HepG2 (cell line): ENCODE measurements at regions not wholly inside any gene's neighbourhood (a gene's known extent, or its start where the extent isn't known, plus 50 kb on each side); places are given as distances from the start of the nearest gene placed in this dataset.

Experiments used
- ATAC-seq: fragments of 200-7000 bp; cut with Tn5 transposase; 3 replicates; pipeline ENCODE4 v1.9.1; 2020; ENCODE audit warnings: mild to moderate bottlenecking, moderate library complexity
- BruUV-seq: library from RNA; stranded (reverse); fragments of 400-500 nt; replicated peaks from 2 replicates; lab custom pipeline; 2021; lab: Mats Ljungman, UMichigan
- CTCF ChIA-PET: fragments of 300-600 bp; formaldehyde crosslinking; extraction: SDS; loops from one replicate; lab custom pipeline; 2021; ENCODE audit warnings: low total read pairs, inconsistent platforms, low intra/inter-chr PET ratio; lab: Yijun Ruan, JAX
- POLR2A ChIA-PET: fragments of 350-600 bp; sonication (Branson Sonifier 250); formaldehyde crosslinking; loops from one replicate; lab custom pipeline; 2020; ENCODE audit warnings: antibody characterized with exemption, inconsistent platforms; lab: Yijun Ruan, JAX
- DNase-seq: peaks from one replicate; pipeline ENCODE4 v3.0.0-alpha.2; 2015; ENCODE audit warnings: low spot score
- FAIRE-seq: peaks from 3 replicates; lab custom pipeline; 2011; peaks lifted over from hg19 to GRCh38; lab: Jason Lieb, UNC
- H2AFZ ChIP-seq: one replicate; pipeline ENCODE4 v1.6.1; 2011; ENCODE audit warnings: low read length, inconsistent platforms
- H3K27ac ChIP-seq: fragments of 300-600 bp; 3 replicates; pipeline ENCODE4 v1.8.0; 2011; ENCODE audit warnings: mixed run types, mild to moderate bottlenecking, mixed read lengths, low read length, inconsistent platforms; ENCODE audit not compliant: insufficient read depth; ENCODE audit errors: extremely low read length
- H3K27me3 ChIP-seq, 2 experiments: fragments of 200-600 bp in 1 of 2; 2 replicates in 1 of 2; 3 replicates in 1 of 2; pipeline versions ENCODE4 v1.6.0 to v1.8.0; 2011; ENCODE audit warnings: low read length in 2 of 2, mild to moderate bottlenecking in 2 of 2, moderate library complexity in 2 of 2, inconsistent platforms in 1 of 2; ENCODE audit not compliant: insufficient read depth in 2 of 2, control insufficient read depth in 1 of 2
- H3K36me3 ChIP-seq, 2 experiments: fragments of 200-600 bp in 1 of 2; replicated peaks in 1 of 2; 2 replicates in 1 of 2; 3 replicates in 1 of 2; pipeline versions ENCODE4 v1.5.1 to v1.8.0; 2011; ENCODE audit warnings: low read length in 2 of 2, inconsistent platforms in 1 of 2; ENCODE audit not compliant: insufficient read depth in 2 of 2, control insufficient read depth in 1 of 2
- H3K4me1 ChIP-seq: 2 replicates; pipeline ENCODE4 v1.5.1; 2012; ENCODE audit warnings: low read length, inconsistent platforms; ENCODE audit not compliant: insufficient read depth
- H3K4me2 ChIP-seq: 2 replicates; pipeline ENCODE4 v1.6.0; 2011; ENCODE audit warnings: low read depth, low read length, inconsistent platforms
- H3K4me3 ChIP-seq, 3 experiments: fragments of 200-600 bp in 1 of 3; sonication (generic), shearing (Covaris generic) in 1 of 3; replicated peaks in 1 of 3; 2 replicates each; pipeline ENCODE4 v1.5.1; 2011 to 2016; ENCODE audit warnings: low read length in 3 of 3, inconsistent platforms in 2 of 3, low read depth in 2 of 3, mild to moderate bottlenecking in 2 of 3, control low read depth in 1 of 3, mixed read lengths in 1 of 3; ENCODE audit not compliant: insufficient read depth in 1 of 3
- H3K79me2 ChIP-seq: one replicate; pipeline ENCODE4 v1.6.1; 2011; ENCODE audit warnings: low read length, inconsistent platforms; ENCODE audit not compliant: insufficient read depth
- H3K9ac ChIP-seq: 2 replicates; pipeline ENCODE4 v1.6.0; 2011; ENCODE audit warnings: mild to moderate bottlenecking, low read depth, low read length, inconsistent platforms; ENCODE audit not compliant: insufficient read depth
- H3K9me3 ChIP-seq: 2 replicates; pipeline ENCODE4 v1.5.1; 2012; ENCODE audit warnings: mild to moderate bottlenecking, low read length
- H4K20me1 ChIP-seq: 2 replicates; pipeline ENCODE4 v1.6.0; 2011; ENCODE audit warnings: inconsistent platforms, mild to moderate bottlenecking, low read length, moderate library complexity; ENCODE audit not compliant: insufficient read depth
- FOXA3 ChIP-seq: IDR thresholded peaks from 2 replicates; pipeline ENCODE4 v1.6.1; 2016; ENCODE audit warnings: missing genetic modification reagents, missing compliant biosample characterization
- HINFP ChIP-seq: sonication (generic); formaldehyde crosslinking; IDR thresholded peaks from 2 replicates; pipeline ENCODE4 v1.4.0; 2020; ENCODE audit warnings: low read depth, mild to moderate bottlenecking, missing genetic modification reagents
- IKZF4 ChIP-seq: sonication (generic); formaldehyde crosslinking; IDR thresholded peaks from 2 replicates; pipeline ENCODE4 v1.5.1; 2020; ENCODE audit warnings: borderline replicate concordance, mild to moderate bottlenecking, low read depth, missing genetic modification reagents; ENCODE audit errors: not compliant biosample characterization
- JARID2 ChIP-seq: sonication (generic); formaldehyde crosslinking; IDR thresholded peaks from 2 replicates; pipeline ENCODE4 v1.8.1; 2023; ENCODE audit warnings: missing genetic modification reagents, inconsistent platforms; ENCODE audit not compliant: insufficient replicate concordance
- NCOA2 ChIP-seq: sonication (generic); formaldehyde crosslinking; IDR thresholded peaks from 2 replicates; pipeline ENCODE4 v1.8.0; 2022; ENCODE audit warnings: inconsistent platforms
- NCOA5 ChIP-seq: sonication (generic); formaldehyde crosslinking; IDR thresholded peaks from 2 replicates; pipeline ENCODE4 v1.4.0; 2020; ENCODE audit warnings: missing genetic modification reagents
- NRL ChIP-seq: sonication (generic); formaldehyde crosslinking; IDR thresholded peaks from 2 replicates; pipeline ENCODE4 v1.5.0; 2020; ENCODE audit warnings: missing genetic modification reagents, mild to moderate bottlenecking, moderate library complexity, borderline replicate concordance
- RFX1 ChIP-seq: fragments of 450-650 bp; IDR thresholded peaks from 2 replicates; pipeline ENCODE4 v1.6.1; 2017
- SOX5 ChIP-seq: IDR thresholded peaks from 2 replicates; pipeline ENCODE4 v1.6.1; 2016; ENCODE audit warnings: borderline replicate concordance
- TFAP4 ChIP-seq: sonication (generic); IDR thresholded peaks from 2 replicates; pipeline ENCODE4 v1.6.1; 2016; ENCODE audit warnings: low read depth, borderline replicate concordance
- ZBTB49 ChIP-seq: sonication (generic); formaldehyde crosslinking; IDR thresholded peaks from 2 replicates; pipeline ENCODE4 v1.4.0; 2020; ENCODE audit warnings: missing genetic modification reagents, borderline replicate concordance
- ZNF232 ChIP-seq: sonication (generic); formaldehyde crosslinking; IDR thresholded peaks from 2 replicates; pipeline ENCODE4 v1.4.0; 2020; ENCODE audit warnings: missing genetic modification reagents, borderline replicate concordance
- ZNF335 ChIP-seq: sonication (generic); formaldehyde crosslinking; IDR thresholded peaks from 2 replicates; pipeline ENCODE4 v1.4.0; 2020; ENCODE audit warnings: missing genetic modification reagents
- ZNF432 ChIP-seq: sonication (generic); formaldehyde crosslinking; IDR thresholded peaks from 2 replicates; pipeline ENCODE4 v1.5.0; 2020; ENCODE audit warnings: missing genetic modification reagents, mild to moderate bottlenecking, borderline replicate concordance
- ZNF619 ChIP-seq: sonication (generic); formaldehyde crosslinking; IDR thresholded peaks from 2 replicates; pipeline ENCODE4 v1.4.0; 2020; ENCODE audit warnings: mild to moderate bottlenecking, missing genetic modification reagents
- ZNF790 ChIP-seq: sonication (generic); formaldehyde crosslinking; IDR thresholded peaks from 2 replicates; pipeline ENCODE4 v1.8.0; 2022; ENCODE audit warnings: missing genetic modification reagents, mild to moderate bottlenecking, borderline replicate concordance
- WGBS: methylation state at CpG from one replicate; pipeline ENCODE4 v1.1.6; 2017; ENCODE audit warnings: low lambda C conversion rate; 5-methylcytosine and 5-hydroxymethylcytosine counted together
- in situ Hi-C: cut with HindIII; loops from 2 replicates; pipeline ENCODE4 v1.10.0; 2017; ENCODE audit warnings: low pct_unique_long_range_greater_than_20kb; ENCODE audit not compliant: extremely low pct_ligation_motif_present
- intact Hi-C: fragments of 100-400 bp; cut with micrococcal nuclease; formaldehyde crosslinking; loops from one replicate; pipeline ENCODE4 v1.10.0; 2022; ENCODE audit not compliant: unreplicated experiment
- TF ChIP-seq, protein P1 (sequence below): sonication (generic); formaldehyde crosslinking; conservative IDR thresholded peaks from 2 replicates; pipeline ENCODE4 v1.8.0; 2022; ENCODE audit warnings: low read depth, missing genetic modification reagents

- no peaks in the 10 kb centered on the region for H3K79me2 ChIP-seq
- H4K20me1 ChIP-seq, result no peaks in the 10 kb centered on the region
- POLR2A ChIA-PET, result interaction anchor here (0.6 to 3.7 kb wide), 15 partner anchors 25 to 279 kb away, joined by 3 to 36 read pairs (median 4); no protein-coding TSS in a partner anchor
- intact Hi-C loops, result no loop called here
- H2AFZ ChIP-seq, result peak overlapping the region; percentile 65
- peak overlapping the region; percentile 57 to 78 (median 61) for H3K4me3 ChIP-seq
- H3K4me2 ChIP-seq, result peak overlapping the region; percentile 99
- TSS peak; percentile 74 for BruUV-seq
- FAIRE-seq (peak; percentile 69), DNase-seq (peak; percentile 68), ATAC-seq (peak; percentile 76)
- WGBS, result 4% methylated on average over 19 of the region's 19 CpGs
- peak overlapping the region; percentile 39 for H3K27ac ChIP-seq
- peaks cover 100% of the 10 kb centered on the region for H3K4me1 ChIP-seq
- peak overlapping the region; percentile 74 for H3K9ac ChIP-seq
- in situ Hi-C loops, result no loop called here
- no peaks in the 10 kb centered on the region for H3K9me3 ChIP-seq
- no peaks in the 10 kb centered on the region; a peak in 1 of 5 replicates for H3K27me3 ChIP-seq
- CTCF ChIA-PET, result no interaction called here
- no peaks in the 10 kb centered on the region for H3K36me3 ChIP-seq
- TF ChIP-seq JARID2 (no peak), RFX1 (no peak), ZNF790 (no peak), SOX5 (peak; percentile 37; the same call in 1 of the 2 replicates), ZNF335 (no peak; the same call in 1 of the 2 replicates), ZNF232 (peak; percentile 61; the same call in 1 of the 2 replicates), NRL (0 out of 2 replicates have a peak, but pooled peaks have one; percentile 32), NCOA2 (peak; percentile 7; the same call in 1 of the 2 replicates), NCOA5 (CRISPR knock-in tag) (no peak), ZBTB49 (CRISPR knock-in tag) (no peak), IKZF4 (CRISPR knock-in tag) (no peak), ZNF619 (no peak), HINFP (CRISPR knock-in tag) (peak; percentile 85), ZNF432 (CRISPR knock-in tag) (no peak), TFAP4 (peak; percentile 62; the same call in 1 of the 2 replicates), FOXA3 (CRISPR knock-in tag) (peak; percentile 13; the same call in 1 of the 2 replicates)
- TF ChIP-seq, protein P1, sequence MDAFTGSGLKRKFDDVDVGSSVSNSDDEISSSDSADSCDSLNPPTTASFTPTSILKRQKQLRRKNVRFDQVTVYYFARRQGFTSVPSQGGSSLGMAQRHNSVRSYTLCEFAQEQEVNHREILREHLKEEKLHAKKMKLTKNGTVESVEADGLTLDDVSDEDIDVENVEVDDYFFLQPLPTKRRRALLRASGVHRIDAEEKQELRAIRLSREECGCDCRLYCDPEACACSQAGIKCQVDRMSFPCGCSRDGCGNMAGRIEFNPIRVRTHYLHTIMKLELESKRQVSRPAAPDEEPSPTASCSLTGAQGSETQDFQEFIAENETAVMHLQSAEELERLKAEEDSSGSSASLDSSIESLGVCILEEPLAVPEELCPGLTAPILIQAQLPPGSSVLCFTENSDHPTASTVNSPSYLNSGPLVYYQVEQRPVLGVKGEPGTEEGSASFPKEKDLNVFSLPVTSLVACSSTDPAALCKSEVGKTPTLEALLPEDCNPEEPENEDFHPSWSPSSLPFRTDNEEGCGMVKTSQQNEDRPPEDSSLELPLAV, result no peak
These were observed 59.1 kb upstream of the PTPN1 start for GRCh38 chr20:50450881-50451752.
